ENCODE measurements at regions not wholly inside any gene's neighbourhood (a gene's known extent, or its start where the extent isn't known, plus 50 kb on each side); places are given as distances from the start of the nearest gene placed in this dataset.

DNA sequence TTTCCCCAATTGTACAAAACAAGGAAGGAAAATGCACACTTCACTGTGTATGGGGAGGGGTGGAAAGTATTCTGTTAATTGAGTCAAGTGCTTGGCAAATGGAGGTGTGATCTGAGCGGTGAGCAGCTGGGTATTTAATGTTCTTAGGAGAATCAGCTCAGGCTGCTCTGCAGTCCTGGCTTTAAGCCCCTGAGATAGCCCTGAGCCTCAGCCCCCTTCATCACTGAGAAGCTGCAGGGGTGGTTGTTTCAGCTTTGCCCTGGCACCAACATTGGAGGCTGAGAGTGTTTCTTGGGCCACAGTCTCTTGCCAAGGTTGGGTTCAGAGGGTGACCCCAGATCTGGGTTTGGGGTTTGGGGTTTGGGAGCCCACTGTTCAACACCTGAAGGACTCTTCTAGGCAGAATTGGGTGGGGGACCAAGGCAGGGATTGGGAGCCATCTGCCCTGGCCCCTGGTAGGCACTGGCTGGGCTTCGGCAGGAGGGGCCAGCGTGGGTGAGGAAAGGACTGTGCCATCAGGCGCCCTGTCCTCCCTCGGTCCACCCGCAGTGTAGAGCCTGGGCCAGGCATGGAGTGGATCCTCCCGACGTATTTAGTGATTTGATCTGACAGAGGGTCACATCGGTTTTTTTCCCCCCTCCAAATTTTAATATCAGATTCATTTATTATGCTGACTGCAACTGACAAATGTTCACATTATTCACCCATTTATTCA, 66.7 kb upstream of the ZNF536 start (continued):
- TF ChIP-seq POLR2AphosphoS2 (IDR thresholded peaks at IDR 0.05; ENCODE audit: low read depth, low read length) (no peak), RAD21 (IDR thresholded peaks at IDR 0.05; ENCODE audit: insufficient read depth, low read depth, low read length) (no peak), MYB (IDR thresholded peaks at IDR 0.05; ENCODE audit: borderline replicate concordance, low read depth, low read length) (no peak), NFYB (IDR thresholded peaks at IDR 0.05; ENCODE audit: insufficient read depth, low read depth, low read length) (no peak), EZH2 (IDR thresholded peaks at IDR 0.05; ENCODE audit: borderline replicate concordance, control insufficient read depth, low read depth, low read length) (no peak), GABPA (IDR thresholded peaks at IDR 0.05; ENCODE audit: low read depth) (no peak), CHD4 (IDR thresholded peaks at IDR 0.05) (no peak), FOS (IDR thresholded peaks at IDR 0.05; ENCODE audit: borderline replicate concordance, extremely low read depth, insufficient read length) (no peak)
- TF ChIP-seq, protein P1, sequence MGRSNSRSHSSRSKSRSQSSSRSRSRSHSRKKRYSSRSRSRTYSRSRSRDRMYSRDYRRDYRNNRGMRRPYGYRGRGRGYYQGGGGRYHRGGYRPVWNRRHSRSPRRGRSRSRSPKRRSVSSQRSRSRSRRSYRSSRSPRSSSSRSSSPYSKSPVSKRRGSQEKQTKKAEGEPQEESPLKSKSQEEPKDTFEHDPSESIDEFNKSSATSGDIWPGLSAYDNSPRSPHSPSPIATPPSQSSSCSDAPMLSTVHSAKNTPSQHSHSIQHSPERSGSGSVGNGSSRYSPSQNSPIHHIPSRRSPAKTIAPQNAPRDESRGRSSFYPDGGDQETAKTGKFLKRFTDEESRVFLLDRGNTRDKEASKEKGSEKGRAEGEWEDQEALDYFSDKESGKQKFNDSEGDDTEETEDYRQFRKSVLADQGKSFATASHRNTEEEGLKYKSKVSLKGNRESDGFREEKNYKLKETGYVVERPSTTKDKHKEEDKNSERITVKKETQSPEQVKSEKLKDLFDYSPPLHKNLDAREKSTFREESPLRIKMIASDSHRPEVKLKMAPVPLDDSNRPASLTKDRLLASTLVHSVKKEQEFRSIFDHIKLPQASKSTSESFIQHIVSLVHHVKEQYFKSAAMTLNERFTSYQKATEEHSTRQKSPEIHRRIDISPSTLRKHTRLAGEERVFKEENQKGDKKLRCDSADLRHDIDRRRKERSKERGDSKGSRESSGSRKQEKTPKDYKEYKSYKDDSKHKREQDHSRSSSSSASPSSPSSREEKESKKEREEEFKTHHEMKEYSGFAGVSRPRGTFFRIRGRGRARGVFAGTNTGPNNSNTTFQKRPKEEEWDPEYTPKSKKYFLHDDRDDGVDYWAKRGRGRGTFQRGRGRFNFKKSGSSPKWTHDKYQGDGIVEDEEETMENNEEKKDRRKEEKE (IDR thresholded peaks at IDR 0.05) = no peak
- TF ChIP-seq, protein P2, sequence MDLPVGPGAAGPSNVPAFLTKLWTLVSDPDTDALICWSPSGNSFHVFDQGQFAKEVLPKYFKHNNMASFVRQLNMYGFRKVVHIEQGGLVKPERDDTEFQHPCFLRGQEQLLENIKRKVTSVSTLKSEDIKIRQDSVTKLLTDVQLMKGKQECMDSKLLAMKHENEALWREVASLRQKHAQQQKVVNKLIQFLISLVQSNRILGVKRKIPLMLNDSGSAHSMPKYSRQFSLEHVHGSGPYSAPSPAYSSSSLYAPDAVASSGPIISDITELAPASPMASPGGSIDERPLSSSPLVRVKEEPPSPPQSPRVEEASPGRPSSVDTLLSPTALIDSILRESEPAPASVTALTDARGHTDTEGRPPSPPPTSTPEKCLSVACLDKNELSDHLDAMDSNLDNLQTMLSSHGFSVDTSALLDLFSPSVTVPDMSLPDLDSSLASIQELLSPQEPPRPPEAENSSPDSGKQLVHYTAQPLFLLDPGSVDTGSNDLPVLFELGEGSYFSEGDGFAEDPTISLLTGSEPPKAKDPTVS (IDR thresholded peaks at IDR 0.05; ENCODE audit: low read depth, low read length) = no peak
- TF ChIP-seq, protein P3, sequence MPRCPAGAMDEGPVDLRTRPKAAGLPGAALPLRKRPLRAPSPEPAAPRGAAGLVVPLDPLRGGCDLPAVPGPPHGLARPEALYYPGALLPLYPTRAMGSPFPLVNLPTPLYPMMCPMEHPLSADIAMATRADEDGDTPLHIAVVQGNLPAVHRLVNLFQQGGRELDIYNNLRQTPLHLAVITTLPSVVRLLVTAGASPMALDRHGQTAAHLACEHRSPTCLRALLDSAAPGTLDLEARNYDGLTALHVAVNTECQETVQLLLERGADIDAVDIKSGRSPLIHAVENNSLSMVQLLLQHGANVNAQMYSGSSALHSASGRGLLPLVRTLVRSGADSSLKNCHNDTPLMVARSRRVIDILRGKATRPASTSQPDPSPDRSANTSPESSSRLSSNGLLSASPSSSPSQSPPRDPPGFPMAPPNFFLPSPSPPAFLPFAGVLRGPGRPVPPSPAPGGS (IDR thresholded peaks at IDR 0.05; ENCODE audit: borderline replicate concordance, insufficient read depth, low read depth, low read length, poor library complexity, severe bottlenecking) = no peak
- TF ChIP-seq, protein P4, sequence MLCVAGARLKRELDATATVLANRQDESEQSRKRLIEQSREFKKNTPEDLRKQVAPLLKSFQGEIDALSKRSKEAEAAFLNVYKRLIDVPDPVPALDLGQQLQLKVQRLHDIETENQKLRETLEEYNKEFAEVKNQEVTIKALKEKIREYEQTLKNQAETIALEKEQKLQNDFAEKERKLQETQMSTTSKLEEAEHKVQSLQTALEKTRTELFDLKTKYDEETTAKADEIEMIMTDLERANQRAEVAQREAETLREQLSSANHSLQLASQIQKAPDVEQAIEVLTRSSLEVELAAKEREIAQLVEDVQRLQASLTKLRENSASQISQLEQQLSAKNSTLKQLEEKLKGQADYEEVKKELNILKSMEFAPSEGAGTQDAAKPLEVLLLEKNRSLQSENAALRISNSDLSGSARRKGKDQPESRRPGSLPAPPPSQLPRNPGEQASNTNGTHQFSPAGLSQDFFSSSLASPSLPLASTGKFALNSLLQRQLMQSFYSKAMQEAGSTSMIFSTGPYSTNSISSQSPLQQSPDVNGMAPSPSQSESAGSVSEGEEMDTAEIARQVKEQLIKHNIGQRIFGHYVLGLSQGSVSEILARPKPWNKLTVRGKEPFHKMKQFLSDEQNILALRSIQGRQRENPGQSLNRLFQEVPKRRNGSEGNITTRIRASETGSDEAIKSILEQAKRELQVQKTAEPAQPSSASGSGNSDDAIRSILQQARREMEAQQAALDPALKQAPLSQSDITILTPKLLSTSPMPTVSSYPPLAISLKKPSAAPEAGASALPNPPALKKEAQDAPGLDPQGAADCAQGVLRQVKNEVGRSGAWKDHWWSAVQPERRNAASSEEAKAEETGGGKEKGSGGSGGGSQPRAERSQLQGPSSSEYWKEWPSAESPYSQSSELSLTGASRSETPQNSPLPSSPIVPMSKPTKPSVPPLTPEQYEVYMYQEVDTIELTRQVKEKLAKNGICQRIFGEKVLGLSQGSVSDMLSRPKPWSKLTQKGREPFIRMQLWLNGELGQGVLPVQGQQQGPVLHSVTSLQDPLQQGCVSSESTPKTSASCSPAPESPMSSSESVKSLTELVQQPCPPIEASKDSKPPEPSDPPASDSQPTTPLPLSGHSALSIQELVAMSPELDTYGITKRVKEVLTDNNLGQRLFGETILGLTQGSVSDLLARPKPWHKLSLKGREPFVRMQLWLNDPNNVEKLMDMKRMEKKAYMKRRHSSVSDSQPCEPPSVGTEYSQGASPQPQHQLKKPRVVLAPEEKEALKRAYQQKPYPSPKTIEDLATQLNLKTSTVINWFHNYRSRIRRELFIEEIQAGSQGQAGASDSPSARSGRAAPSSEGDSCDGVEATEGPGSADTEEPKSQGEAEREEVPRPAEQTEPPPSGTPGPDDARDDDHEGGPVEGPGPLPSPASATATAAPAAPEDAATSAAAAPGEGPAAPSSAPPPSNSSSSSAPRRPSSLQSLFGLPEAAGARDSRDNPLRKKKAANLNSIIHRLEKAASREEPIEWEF (IDR thresholded peaks at IDR 0.05; ENCODE audit: insufficient replicate concordance, low read depth, low read length) = no peak
